ENCODE measurements at regions not wholly inside any gene's neighbourhood (a gene's known extent, or its start where the extent isn't known, plus 50 kb on each side); places are given as distances from the start of the nearest gene placed in this dataset.
"Not testable (repeated sequence)": the region's sequence is repeated elsewhere in the genome, so short reads cannot be mapped to it uniquely, and the experiment has no call there.

DNA sequence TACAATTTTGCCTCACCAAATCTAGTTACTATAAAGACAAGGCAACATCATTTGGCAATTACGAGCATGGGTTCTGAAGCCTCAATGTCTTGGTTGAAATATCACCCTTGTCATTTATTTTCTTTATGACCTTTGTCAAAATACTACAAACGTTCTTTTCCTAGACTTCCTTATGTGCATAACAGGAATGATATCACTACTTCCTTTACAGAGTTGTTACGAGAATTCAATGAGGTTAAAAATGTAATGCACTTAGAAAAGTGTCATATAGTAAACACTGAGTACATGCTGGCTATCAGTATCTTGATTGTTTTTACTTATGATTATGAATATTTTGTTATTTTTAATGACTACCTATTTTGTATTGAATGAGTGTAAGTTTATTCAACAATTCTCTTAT is 640.9 kb upstream of the CCNG1 start:
- TF ChIP-seq, protein P1, sequence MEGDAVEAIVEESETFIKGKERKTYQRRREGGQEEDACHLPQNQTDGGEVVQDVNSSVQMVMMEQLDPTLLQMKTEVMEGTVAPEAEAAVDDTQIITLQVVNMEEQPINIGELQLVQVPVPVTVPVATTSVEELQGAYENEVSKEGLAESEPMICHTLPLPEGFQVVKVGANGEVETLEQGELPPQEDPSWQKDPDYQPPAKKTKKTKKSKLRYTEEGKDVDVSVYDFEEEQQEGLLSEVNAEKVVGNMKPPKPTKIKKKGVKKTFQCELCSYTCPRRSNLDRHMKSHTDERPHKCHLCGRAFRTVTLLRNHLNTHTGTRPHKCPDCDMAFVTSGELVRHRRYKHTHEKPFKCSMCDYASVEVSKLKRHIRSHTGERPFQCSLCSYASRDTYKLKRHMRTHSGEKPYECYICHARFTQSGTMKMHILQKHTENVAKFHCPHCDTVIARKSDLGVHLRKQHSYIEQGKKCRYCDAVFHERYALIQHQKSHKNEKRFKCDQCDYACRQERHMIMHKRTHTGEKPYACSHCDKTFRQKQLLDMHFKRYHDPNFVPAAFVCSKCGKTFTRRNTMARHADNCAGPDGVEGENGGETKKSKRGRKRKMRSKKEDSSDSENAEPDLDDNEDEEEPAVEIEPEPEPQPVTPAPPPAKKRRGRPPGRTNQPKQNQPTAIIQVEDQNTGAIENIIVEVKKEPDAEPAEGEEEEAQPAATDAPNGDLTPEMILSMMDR (IDR thresholded peaks at IDR 0.05; ENCODE audit: control insufficient read depth, insufficient read depth, low read depth, low read length, missing control alignments) = no peak
- no peak for DNase-seq (ENCODE audit: low read depth)
- no peak overlapping the region for H3K4me3 ChIP-seq (ENCODE audit: control insufficient read depth, low read depth, low read length)

GRCh38 chr5:162800301-162800700 is 637.1 kb upstream of the CCNG1 start:
- no peak for DNase-seq (ENCODE audit: low read depth)
- TF ChIP-seq, protein P1 (IDR thresholded peaks at IDR 0.05; ENCODE audit: control insufficient read depth, insufficient read depth, low read depth, low read length, missing control alignments) = no peak
- H3K4me3 ChIP-seq (ENCODE audit: control insufficient read depth, low read depth, low read length) = no peak overlapping the region

- TF ChIP-seq, protein P1 (IDR thresholded peaks at IDR 0.05; ENCODE audit: control insufficient read depth, insufficient read depth, low read depth, low read length, missing control alignments) = no peak
- H3K4me3 ChIP-seq (ENCODE audit: control insufficient read depth, low read depth, low read length) = no peak overlapping the region
- no peak for DNase-seq (ENCODE audit: low read depth)
Measured at GRCh38 chr5:162801235-162801634, 636.2 kb upstream of the CCNG1 start.

DNA sequence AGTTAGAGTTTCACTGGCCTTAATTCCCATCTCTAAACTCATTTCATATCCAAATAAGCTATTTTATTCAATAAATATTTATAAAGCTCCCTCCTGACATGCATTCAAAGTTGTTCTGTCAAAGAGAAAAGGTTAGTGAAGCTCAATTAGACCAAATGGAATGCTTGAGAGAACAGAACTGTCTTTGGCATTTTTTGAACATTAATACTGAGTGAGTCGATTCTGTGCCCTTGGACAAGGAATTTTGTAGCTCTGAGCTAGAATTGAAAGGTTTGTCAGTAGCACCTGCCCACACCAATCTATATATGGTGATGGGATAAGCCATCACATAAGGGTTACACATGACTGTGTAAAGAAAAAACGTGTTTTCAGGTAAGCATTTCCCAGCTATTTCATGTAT is 631.2 kb upstream of the CCNG1 start:
- TF ChIP-seq, protein P1 (IDR thresholded peaks at IDR 0.05; ENCODE audit: control insufficient read depth, insufficient read depth, low read depth, low read length, missing control alignments) = no peak
- no peak overlapping the region for H3K4me3 ChIP-seq (ENCODE audit: control insufficient read depth, low read depth, low read length)
- no peak for DNase-seq (ENCODE audit: low read depth)

- TF ChIP-seq, protein P1 (IDR thresholded peaks at IDR 0.05; ENCODE audit: control insufficient read depth, insufficient read depth, low read depth, low read length, missing control alignments) = no peak
- no peak overlapping the region for H3K4me3 ChIP-seq (ENCODE audit: control insufficient read depth, low read depth, low read length)
- DNase-seq (ENCODE audit: low read depth) = no peak
Measured at GRCh38 chr5:162811071-162811470, 626.3 kb upstream of the CCNG1 start.

DNA sequence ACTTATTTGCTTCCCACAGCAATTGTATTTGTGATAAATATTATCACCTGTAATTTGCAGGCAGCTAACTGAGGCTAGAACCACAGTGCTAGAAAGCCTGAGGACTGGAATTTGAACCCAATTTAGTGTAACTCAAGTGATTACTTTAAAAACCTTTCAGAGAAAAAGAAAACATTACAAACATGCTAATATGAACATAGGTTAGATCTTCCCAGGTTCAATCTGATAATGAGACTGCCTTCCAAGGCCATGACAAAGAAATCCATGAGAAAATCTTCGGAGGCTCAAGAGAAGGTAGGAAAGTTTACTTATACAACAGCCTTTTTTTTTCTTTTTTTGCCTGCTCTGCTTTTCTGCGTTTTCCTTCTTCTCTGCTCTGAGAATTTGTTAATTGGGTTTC is 620.6 kb upstream of the CCNG1 start:
- TF ChIP-seq, protein P1 (IDR thresholded peaks at IDR 0.05; ENCODE audit: control insufficient read depth, insufficient read depth, low read depth, low read length, missing control alignments) = no peak
- no peak overlapping the region for H3K4me3 ChIP-seq (ENCODE audit: control insufficient read depth, low read depth, low read length)
- no peak for DNase-seq (ENCODE audit: low read depth)

- H3K4me3 ChIP-seq (ENCODE audit: control insufficient read depth, low read depth, low read length) = no peak overlapping the region
- TF ChIP-seq, protein P1 (IDR thresholded peaks at IDR 0.05; ENCODE audit: control insufficient read depth, insufficient read depth, low read depth, low read length, missing control alignments) = no peak
- DNase-seq (ENCODE audit: low read depth) = no peak
Measured at GRCh38 chr5:162817364-162817763, 620.0 kb upstream of the CCNG1 start.

DNA sequence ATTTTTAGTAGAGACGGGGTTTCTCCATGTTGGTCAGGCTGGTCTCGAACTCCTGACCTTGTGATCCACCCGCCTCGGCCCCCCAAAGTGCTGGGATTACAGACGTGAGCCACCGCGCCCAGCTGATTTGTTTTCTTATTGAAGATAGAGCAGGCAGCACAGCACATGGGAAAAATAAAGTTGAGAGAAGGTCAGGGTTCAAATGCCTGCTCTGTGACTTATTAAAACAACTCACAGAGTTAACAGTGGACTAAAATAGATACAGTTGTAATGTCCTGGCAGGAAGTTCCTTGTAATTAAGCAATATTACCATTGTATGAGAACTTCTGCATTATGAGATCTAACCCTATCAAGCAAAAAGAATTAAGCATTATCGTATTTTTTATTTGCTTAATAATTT is 615.7 kb upstream of the CCNG1 start:
- not testable (repeated sequence) for DNase-seq (ENCODE audit: low read depth); H3K4me3 ChIP-seq (ENCODE audit: control insufficient read depth, low read depth, low read length)

Measured in AG09309 (cell line).